ENCODE measurements at regions not wholly inside any gene's neighbourhood (a gene's known extent, or its start where the extent isn't known, plus 50 kb on each side); places are given as distances from the start of the nearest gene placed in this dataset.
A peak's percentile ranks its signal among the peaks of the same experiment; 100 is the strongest.

GRCh38 chr9:90950600-90950999 is 149.0 kb downstream of the SYK start:
- peaks cover 23% of the 10 kb centered on the region for H3K4me1 Mint-ChIP-seq
- H3K4me1 ChIP-seq (ENCODE audit: insufficient read depth): peaks cover 10% of the 10 kb centered on the region; the same call in 1 of the 2 replicates
- H3K36me3 ChIP-seq (ENCODE audit: insufficient read depth): no peaks in the 10 kb centered on the region
- no peaks in the 10 kb centered on the region for H3F3A ChIP-seq (replicated peaks; ENCODE audit: low read depth)
- no peaks in the 10 kb centered on the region for H3K36me3 Mint-ChIP-seq (ENCODE audit: low read depth)
- H3K9me3 Mint-ChIP-seq: no peaks in the 10 kb centered on the region
- no peaks in the 10 kb centered on the region for H3K79me2 ChIP-seq (replicated peaks; ENCODE audit: insufficient read depth)
- no peak overlapping the region for H3K27ac ChIP-seq (ENCODE audit: low read depth)
- H3K27ac Mint-ChIP-seq: no peak overlapping the region
- H3K4me3 ChIP-seq: no peak overlapping the region
- TF ChIP-seq ZNF331 (CRISPR knock-in tag; IDR thresholded peaks at IDR 0.05; ENCODE audit: low read depth) (no peak), REST (IDR thresholded peaks at IDR 0.05; ENCODE audit: unreplicated experiment) (no peak)
- H3K4me2 ChIP-seq: no peak overlapping the region
- H3K27me3 ChIP-seq (ENCODE audit: insufficient read depth): no peaks in the 10 kb centered on the region
- no peak overlapping the region for H2AFZ ChIP-seq
- no peak for ATAC-seq
- H4K20me1 ChIP-seq (replicated peaks; ENCODE audit: insufficient read depth): no peaks in the 10 kb centered on the region; the same call in 1 of the 2 replicates
- no peak for DNase-seq (ENCODE audit: low spot score)
- H3K27me3 Mint-ChIP-seq (ENCODE audit: insufficient read depth, low read depth, poor library complexity): peaks cover 2% of the 10 kb centered on the region
- H3K9me2 ChIP-seq (ENCODE audit: insufficient read depth): no peaks in the 10 kb centered on the region
- H3K4me3 Mint-ChIP-seq: no peak overlapping the region

GRCh38 chr9:90953200-90953599 is 151.6 kb downstream of the SYK start:
- no peaks in the 10 kb centered on the region for H3K36me3 ChIP-seq (ENCODE audit: insufficient read depth)
- H3K4me1 ChIP-seq (ENCODE audit: insufficient read depth): peaks cover 10% of the 10 kb centered on the region; the same call in 1 of the 2 replicates
- peaks cover 23% of the 10 kb centered on the region for H3K4me1 Mint-ChIP-seq
- H3K79me2 ChIP-seq (replicated peaks; ENCODE audit: insufficient read depth): no peaks in the 10 kb centered on the region
- H3K27ac Mint-ChIP-seq: no peak overlapping the region
- no peaks in the 10 kb centered on the region; the same call in 1 of the 2 replicates for H4K20me1 ChIP-seq (replicated peaks; ENCODE audit: insufficient read depth)
- DNase-seq (ENCODE audit: low spot score) (peak; percentile 39), ATAC-seq (peak; percentile 85)
- no peak overlapping the region for H3K27ac ChIP-seq (ENCODE audit: low read depth)
- no peak overlapping the region for H3K4me3 Mint-ChIP-seq
- H3K9me2 ChIP-seq (ENCODE audit: insufficient read depth): 0 out of 2 replicates have a peak, but pooled peaks cover 3% of the 10 kb centered on the region
- no peaks in the 10 kb centered on the region for H3K9me3 Mint-ChIP-seq
- peaks cover 2% of the 10 kb centered on the region for H3K27me3 Mint-ChIP-seq (ENCODE audit: insufficient read depth, low read depth, poor library complexity)
- H3F3A ChIP-seq (replicated peaks; ENCODE audit: low read depth): no peaks in the 10 kb centered on the region
- no peaks in the 10 kb centered on the region for H3K36me3 Mint-ChIP-seq (ENCODE audit: low read depth)
- H3K4me3 ChIP-seq: no peak overlapping the region
- TF ChIP-seq EZH2phosphoT487 (IDR thresholded peaks at IDR 0.05; ENCODE audit: unreplicated experiment) (no peak), CTCF (conservative IDR thresholded peaks at IDR 0.05; ENCODE audit: low read depth in 2 of 2) (peak; percentile 16 to 21; a peak in 1 of 4 replicates)
- 0 out of 2 replicates have a peak overlapping the region, but pooled peaks have one; percentile 15 for H3K4me2 ChIP-seq
- no peaks in the 10 kb centered on the region for H3K27me3 ChIP-seq (ENCODE audit: insufficient read depth)
- no peak overlapping the region for H2AFZ ChIP-seq
